ENCODE measurements at regions not wholly inside any gene's neighbourhood (a gene's known extent, or its start where the extent isn't known, plus 50 kb on each side); places are given as distances from the start of the nearest gene placed in this dataset.
"Not testable (repeated sequence)": the region's sequence is repeated elsewhere in the genome, so short reads cannot be mapped to it uniquely, and the experiment has no call there.

GRCh38 chr10:78424050-78424449, 390.4 kb downstream of the RPS24 start:
- not testable (repeated sequence) for TF ChIP-seq CTCF, POLR2A (IDR thresholded peaks at IDR 0.05)
